ENCODE measurements at regions not wholly inside any gene's neighbourhood (a gene's known extent, or its start where the extent isn't known, plus 50 kb on each side); places are given as distances from the start of the nearest gene placed in this dataset.

DNA sequence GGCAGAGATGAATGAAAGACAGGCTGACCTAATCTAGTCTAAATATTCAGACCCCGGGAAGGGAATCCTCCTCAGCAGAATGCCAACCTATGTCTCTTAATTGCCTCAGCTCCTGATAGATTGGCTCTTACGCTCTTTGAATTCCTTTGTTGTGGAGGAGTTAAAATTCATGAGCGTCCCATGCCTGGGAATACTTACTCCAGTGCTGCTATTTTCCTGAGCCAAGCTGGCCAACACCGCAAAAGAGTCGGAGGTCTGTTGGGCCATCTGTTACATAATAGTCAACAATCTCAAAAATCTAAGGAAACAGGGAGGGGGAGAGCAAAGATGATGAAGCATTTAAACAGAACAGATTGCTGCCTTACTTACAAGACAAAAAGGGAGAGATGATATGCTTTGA, 182.8 kb downstream of the ASCL1 start:
- intact Hi-C loops (cut with micrococcal nuclease; ENCODE audit: unreplicated experiment), result no loop called here
- DNase-seq (ENCODE audit: low spot score), result no peak
- H3K79me2 ChIP-seq (ENCODE audit: insufficient read depth, low read depth, low read length), result no peaks in the 10 kb centered on the region
- no peaks in the 10 kb centered on the region for H4K20me1 ChIP-seq (ENCODE audit: insufficient read depth, low read length)
- no peak overlapping the region for H3K4me2 ChIP-seq (ENCODE audit: low read length)
- CTCF ChIA-PET (ENCODE audit: unreplicated experiment), result no interaction called here
- no peak overlapping the region for H3K4me3 ChIP-seq (ENCODE audit: low read depth, low read length, poor library complexity, severe bottlenecking)
- POLR2A ChIA-PET, result no interaction called here
- H2AFZ ChIP-seq (ENCODE audit: low read length), result no peak overlapping the region
- no peaks in the 10 kb centered on the region for H3K9me3 ChIP-seq (ENCODE audit: low read length)
- no TSS peak for BruUV-seq (replicated peaks)
- H3K4me1 ChIP-seq (ENCODE audit: insufficient read depth, low read length, poor library complexity, severe bottlenecking), result no peaks in the 10 kb centered on the region
- no peaks in the 10 kb centered on the region for H3K9me2 ChIP-seq (ENCODE audit: insufficient read depth, low read length)
- no peaks in the 10 kb centered on the region for H3K36me3 ChIP-seq (ENCODE audit: insufficient read depth, low read length)
- no peak for TF ChIP-seq EZH2phosphoT487 (IDR thresholded peaks at IDR 0.05; ENCODE audit: borderline replicate concordance, low read depth, low read length)
- TF ChIP-seq, protein P1, sequence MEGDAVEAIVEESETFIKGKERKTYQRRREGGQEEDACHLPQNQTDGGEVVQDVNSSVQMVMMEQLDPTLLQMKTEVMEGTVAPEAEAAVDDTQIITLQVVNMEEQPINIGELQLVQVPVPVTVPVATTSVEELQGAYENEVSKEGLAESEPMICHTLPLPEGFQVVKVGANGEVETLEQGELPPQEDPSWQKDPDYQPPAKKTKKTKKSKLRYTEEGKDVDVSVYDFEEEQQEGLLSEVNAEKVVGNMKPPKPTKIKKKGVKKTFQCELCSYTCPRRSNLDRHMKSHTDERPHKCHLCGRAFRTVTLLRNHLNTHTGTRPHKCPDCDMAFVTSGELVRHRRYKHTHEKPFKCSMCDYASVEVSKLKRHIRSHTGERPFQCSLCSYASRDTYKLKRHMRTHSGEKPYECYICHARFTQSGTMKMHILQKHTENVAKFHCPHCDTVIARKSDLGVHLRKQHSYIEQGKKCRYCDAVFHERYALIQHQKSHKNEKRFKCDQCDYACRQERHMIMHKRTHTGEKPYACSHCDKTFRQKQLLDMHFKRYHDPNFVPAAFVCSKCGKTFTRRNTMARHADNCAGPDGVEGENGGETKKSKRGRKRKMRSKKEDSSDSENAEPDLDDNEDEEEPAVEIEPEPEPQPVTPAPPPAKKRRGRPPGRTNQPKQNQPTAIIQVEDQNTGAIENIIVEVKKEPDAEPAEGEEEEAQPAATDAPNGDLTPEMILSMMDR (conservative IDR thresholded peaks at IDR 0.05; ENCODE audit: low read length), result no peak
- H3K27ac ChIP-seq (ENCODE audit: low read depth, low read length, poor library complexity, severe bottlenecking), result no peak overlapping the region

DNA sequence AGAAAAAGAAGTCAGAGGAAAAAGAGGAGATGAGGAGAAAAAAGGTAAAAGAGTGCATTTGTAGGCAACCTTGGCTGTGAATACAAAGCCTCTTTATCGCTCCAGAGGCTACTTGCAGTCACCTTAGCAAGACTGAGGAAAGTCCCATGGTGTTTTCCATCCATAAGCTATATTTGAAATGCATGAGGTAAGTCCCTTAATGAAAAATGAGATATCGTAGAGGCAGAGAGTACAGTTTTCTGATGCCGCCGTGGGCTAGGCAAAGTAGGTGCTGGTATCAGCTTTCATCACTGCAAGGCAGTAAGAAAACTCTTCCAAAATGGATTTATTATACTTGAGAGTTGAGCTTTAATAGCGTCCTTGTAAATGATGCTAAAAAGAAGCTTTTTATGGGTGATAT, 186.8 kb downstream of the ASCL1 start:
- Histone ChIP-seq H3K4me1 (ENCODE audit: insufficient read depth, low read length, poor library complexity, severe bottlenecking) (no peaks in the 10 kb centered on the region), H3K9me3 (ENCODE audit: low read length) (no peaks in the 10 kb centered on the region), H3K9me2 (ENCODE audit: insufficient read depth, low read length) (no peaks in the 10 kb centered on the region), H3K36me3 (ENCODE audit: insufficient read depth, low read length) (no peaks in the 10 kb centered on the region), H3K4me2 (ENCODE audit: low read length) (no peak overlapping the region), H4K20me1 (ENCODE audit: insufficient read depth, low read length) (no peaks in the 10 kb centered on the region), H3K27ac (ENCODE audit: low read depth, low read length, poor library complexity, severe bottlenecking) (no peak overlapping the region), H2AFZ (ENCODE audit: low read length) (no peak overlapping the region), H3K4me3 (ENCODE audit: low read depth, low read length, poor library complexity, severe bottlenecking) (no peak overlapping the region), H3K79me2 (ENCODE audit: insufficient read depth, low read depth, low read length) (no peaks in the 10 kb centered on the region)
- DNase-seq (ENCODE audit: low spot score), result no peak
- BruUV-seq (replicated peaks), result no TSS peak
- TF ChIP-seq, protein P1 (conservative IDR thresholded peaks at IDR 0.05; ENCODE audit: low read length), result no peak
- TF ChIP-seq EZH2phosphoT487 (IDR thresholded peaks at IDR 0.05; ENCODE audit: borderline replicate concordance, low read depth, low read length), result no peak
- POLR2A ChIA-PET, result no interaction called here
- CTCF ChIA-PET (ENCODE audit: unreplicated experiment), result no interaction called here
- intact Hi-C loops (cut with micrococcal nuclease; ENCODE audit: unreplicated experiment), result no loop called here

DNA sequence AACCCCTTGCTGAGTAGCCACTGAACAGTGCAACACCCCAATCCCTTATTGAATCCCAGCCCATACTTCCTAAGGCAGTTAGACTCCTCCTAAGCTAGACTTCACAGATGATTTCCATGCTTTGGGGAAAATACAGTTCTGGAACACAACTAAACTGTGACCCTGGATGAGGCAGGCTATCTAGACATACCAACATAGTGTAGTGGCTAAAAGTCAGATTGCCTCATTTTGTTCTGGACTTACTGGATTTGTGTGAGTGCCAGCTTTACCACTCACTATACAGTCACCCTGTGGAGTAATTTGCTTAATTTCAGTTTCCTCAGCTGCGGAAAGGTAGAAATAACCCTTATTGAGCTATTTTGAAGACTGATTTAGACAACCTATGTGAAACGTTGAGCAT, 203.1 kb downstream of the ASCL1 start:
- H2AFZ ChIP-seq (ENCODE audit: low read length), result no peak overlapping the region
- no peaks in the 10 kb centered on the region for H3K79me2 ChIP-seq (ENCODE audit: insufficient read depth, low read depth, low read length)
- H3K4me3 ChIP-seq (ENCODE audit: low read depth, low read length, poor library complexity, severe bottlenecking), result no peak overlapping the region
- intact Hi-C loops (cut with micrococcal nuclease; ENCODE audit: unreplicated experiment), result no loop called here
- H4K20me1 ChIP-seq (ENCODE audit: insufficient read depth, low read length), result no peaks in the 10 kb centered on the region
- no peaks in the 10 kb centered on the region for H3K9me3 ChIP-seq (ENCODE audit: low read length)
- TF ChIP-seq, protein P1 (conservative IDR thresholded peaks at IDR 0.05; ENCODE audit: low read length), result no peak
- no peak for TF ChIP-seq EZH2phosphoT487 (IDR thresholded peaks at IDR 0.05; ENCODE audit: borderline replicate concordance, low read depth, low read length)
- BruUV-seq (replicated peaks), result no TSS peak
- no peak overlapping the region for H3K27ac ChIP-seq (ENCODE audit: low read depth, low read length, poor library complexity, severe bottlenecking)
- H3K4me1 ChIP-seq (ENCODE audit: insufficient read depth, low read length, poor library complexity, severe bottlenecking), result no peaks in the 10 kb centered on the region
- ChIA-PET CTCF (ENCODE audit: unreplicated experiment) (no interaction called here), POLR2A (no interaction called here)
- H3K9me2 ChIP-seq (ENCODE audit: insufficient read depth, low read length), result no peaks in the 10 kb centered on the region
- H3K36me3 ChIP-seq (ENCODE audit: insufficient read depth, low read length), result no peaks in the 10 kb centered on the region
- no peak for DNase-seq (ENCODE audit: low spot score)
- H3K4me2 ChIP-seq (ENCODE audit: low read length), result no peak overlapping the region

Data from OCI-LY7 (cell line).